B cell (primary cell): ENCODE measurements at regions not wholly inside any gene's neighbourhood (a gene's known extent, or its start where the extent isn't known, plus 50 kb on each side); places are given as distances from the start of the nearest gene placed in this dataset.
A peak's percentile ranks its signal among the peaks of the same experiment; 100 is the strongest.

Source experiments
- ATAC-seq: fragments of 200-7000 bp; cut with Tn5 transposase; one replicate; pipeline ENCODE4 v1.10.0; 2021; ENCODE audit warnings: low read depth, mild to moderate bottlenecking, moderate number of reproducible peaks, moderate library complexity
- CTCF ChIA-PET: fragments of 350-600 bp; sonication (Branson Sonifier 250); formaldehyde crosslinking; loops from one replicate; lab custom pipeline; 2021; ENCODE audit warnings: antibody characterized with exemption, inconsistent platforms; lab: Charles Lee
- POLR2A ChIA-PET: fragments of 350-600 bp; sonication (Branson Sonifier 250); formaldehyde crosslinking; loops from one replicate; lab custom pipeline; 2021; ENCODE audit warnings: antibody characterized with exemption; lab: Charles Lee
- DNase-seq: peaks from one replicate; pipeline ENCODE4 v3.0.0; 2013
- H2AFZ ChIP-seq: 2 replicates; pipeline ENCODE4 v1.6.1; 2012; ENCODE audit warnings: mild to moderate bottlenecking, low read depth, low read length; ENCODE audit not compliant: insufficient read depth, poor library complexity, severe bottlenecking
- H3K27ac ChIP-seq, 2 donors: 1 replicate in 1 of 2; 2 replicates in 1 of 2; pipeline ENCODE4 v1.5.1; 2012 to 2013; ENCODE audit warnings: low read length in 2 of 2, mild to moderate bottlenecking in 2 of 2, moderate library complexity in 1 of 2
- H3K27me3 ChIP-seq, 4 experiments: fragments of 200-600 bp in 1 of 4; sonication (generic) in 1 of 4; replicated peaks in 1 of 4; 1 replicate in 2 of 4; 2 replicates in 2 of 4; pipeline versions ENCODE4 v1.6.1 to v1.7.0; 2013 to 2016; ENCODE audit warnings: low read length in 3 of 4, mild to moderate bottlenecking in 2 of 4, mixed read lengths in 1 of 4, moderate library complexity in 1 of 4; ENCODE audit not compliant: insufficient read depth in 4 of 4, control insufficient read depth in 3 of 4; ENCODE audit errors: control extremely low read depth in 1 of 4
- H3K36me3 ChIP-seq, 2 experiments: replicated peaks in 1 of 2; 1 replicate in 1 of 2; 2 replicates in 1 of 2; pipeline versions ENCODE4 v1.6.1 to v1.7.1; 2013; ENCODE audit warnings: low read length in 1 of 2; ENCODE audit not compliant: insufficient read depth in 2 of 2, control insufficient read depth in 1 of 2; ENCODE audit errors: control extremely low read depth in 1 of 2, extremely low read depth in 1 of 2
- H3K4me1 ChIP-seq, 2 donors: fragments of 200-600 bp in 1 of 2; sonication (generic) in 1 of 2; 1 replicate in 1 of 2; 2 replicates in 1 of 2; pipeline versions ENCODE4 v1.5.1 to v1.6.1; 2013 to 2017; ENCODE audit warnings: low read length in 2 of 2; ENCODE audit not compliant: control insufficient read depth in 2 of 2, insufficient read depth in 2 of 2
- H3K4me2 ChIP-seq: replicated peaks from 2 replicates; pipeline ENCODE3; 2012; ENCODE audit warnings: mild to moderate bottlenecking, low read depth, low read length; ENCODE audit not compliant: poor library complexity, severe bottlenecking
- H3K4me3 ChIP-seq, 5 experiments: fragments of 200-600 bp in 1 of 5; sonication (generic) in 1 of 5; 1 replicate in 3 of 5; 2 replicates in 2 of 5; pipeline versions ENCODE4 v1.5.1 to v1.7.0; 2011 to 2016; ENCODE audit warnings: low read length in 4 of 5, mild to moderate bottlenecking in 4 of 5, low read depth in 2 of 5, control low read depth in 1 of 5, moderate library complexity in 1 of 5; ENCODE audit not compliant: insufficient read depth in 1 of 5; ENCODE audit errors: control extremely low read depth in 1 of 5, extremely low read depth in 1 of 5
- H3K79me2 ChIP-seq: fragments of 200-600 bp; sonication (generic); one replicate; pipeline ENCODE4 v1.6.0; 2016; ENCODE audit warnings: low read length; ENCODE audit not compliant: control insufficient read depth, insufficient read depth
- H3K9ac ChIP-seq: fragments of 200-600 bp; sonication (generic); 2 replicates; pipeline ENCODE4 v1.6.1; 2017; ENCODE audit warnings: mild to moderate bottlenecking, low read length, moderate library complexity
- H3K9me3 ChIP-seq, 3 donors: one replicate each; pipeline versions ENCODE4 v1.6.1 to v1.7.1; 2013; ENCODE audit warnings: low read length in 2 of 3; ENCODE audit not compliant: control insufficient read depth in 2 of 3, insufficient read depth in 1 of 3; ENCODE audit errors: control extremely low read depth in 1 of 3
- H4K20me1 ChIP-seq: 2 replicates; pipeline ENCODE4 v1.6.0; 2012; ENCODE audit warnings: mild to moderate bottlenecking, low read length; ENCODE audit not compliant: insufficient read depth, control insufficient read depth, poor library complexity, severe bottlenecking
- H3K27ac Mint-ChIP-seq: one replicate; pipeline ENCODE4 v1.8.0; 2021; ENCODE audit warnings: mixed read lengths
- H3K27me3 Mint-ChIP-seq: one replicate; pipeline ENCODE4 v1.8.0; 2021; ENCODE audit warnings: mixed read lengths
- H3K4me1 Mint-ChIP-seq: one replicate; pipeline ENCODE4 v1.8.0; 2021; ENCODE audit warnings: mixed read lengths
- H3K4me3 Mint-ChIP-seq: one replicate; pipeline ENCODE4 v1.8.0; 2021; ENCODE audit warnings: mixed read lengths
- H3K9me3 Mint-ChIP-seq: one replicate; pipeline ENCODE4 v1.8.0; 2022; ENCODE audit warnings: mixed read lengths; ENCODE audit not compliant: insufficient read depth
- EZH2 ChIP-seq: IDR thresholded peaks from 2 replicates; pipeline ENCODE4 v1.6.1; 2012; ENCODE audit warnings: borderline replicate concordance, low read depth, mild to moderate bottlenecking, moderate library complexity, low read length; ENCODE audit not compliant: insufficient read depth, poor library complexity, severe bottlenecking
- WGBS: methylation state at CpG from one replicate; pipeline ENCODE4 v1.1.5; 2013; ENCODE audit warnings: missing lambda C conversion rate; ENCODE audit not compliant: insufficient coverage; 5-methylcytosine and 5-hydroxymethylcytosine counted together
- intact Hi-C: fragments of 100-400 bp; cut with micrococcal nuclease; formaldehyde crosslinking; loops from one replicate; pipeline ENCODE4 v1.10.0; 2022
- TF ChIP-seq, protein P1 (sequence below): fragments of 200-600 bp; IDR thresholded peaks from one replicate; pipeline ENCODE4 v1.8.0; 2022; ENCODE audit warnings: antibody characterized with exemption, mild to moderate bottlenecking

DNA sequence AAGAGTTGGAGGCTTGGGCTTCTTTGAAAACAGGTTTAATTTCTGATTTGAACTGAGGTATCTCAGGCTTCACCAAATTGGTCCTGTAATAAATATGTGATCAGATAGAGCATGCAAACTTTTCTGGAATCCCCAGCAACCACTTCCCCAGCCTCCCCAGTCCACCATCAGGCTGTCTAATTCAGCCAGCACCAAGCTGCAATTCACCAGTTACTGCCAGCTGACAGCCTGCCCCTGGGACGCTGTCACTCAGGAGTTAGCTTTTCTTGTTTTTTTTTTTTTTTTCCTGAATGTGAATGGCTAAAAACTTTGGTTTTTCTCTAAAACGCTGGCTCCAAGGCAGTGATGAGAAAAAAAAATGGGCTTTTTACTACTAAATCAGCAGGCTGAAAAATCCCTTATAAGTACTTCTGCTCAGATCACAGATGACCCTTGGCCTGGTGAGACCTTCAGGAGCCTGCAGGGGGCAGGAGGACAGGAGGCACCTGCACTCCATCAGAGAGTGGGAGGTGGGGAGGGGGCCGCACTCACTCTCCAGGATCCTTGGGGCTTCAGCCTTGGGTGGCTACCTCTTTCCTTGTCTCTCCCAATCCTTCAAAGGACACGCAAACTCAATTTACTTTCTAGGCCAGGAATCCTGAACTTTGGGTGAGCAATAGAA, 349.4 kb downstream of the GATA3 start:
- H3K27ac Mint-ChIP-seq, result no peak overlapping the region
- intact Hi-C loops, result no loop called here
- H4K20me1 ChIP-seq, result no peaks in the 10 kb centered on the region
- ChIA-PET CTCF (no interaction called here), POLR2A (no interaction called here)
- DNase-seq (no peak), ATAC-seq (no peak)
- H3K79me2 ChIP-seq, result no peaks in the 10 kb centered on the region
- peaks cover 13% of the 10 kb centered on the region for H3K4me1 Mint-ChIP-seq
- H3K27ac ChIP-seq, result no peak overlapping the region
- H3K9me3 Mint-ChIP-seq, result no peaks in the 10 kb centered on the region
- no peaks in the 10 kb centered on the region for H3K27me3 Mint-ChIP-seq
- TF ChIP-seq, protein P1, sequence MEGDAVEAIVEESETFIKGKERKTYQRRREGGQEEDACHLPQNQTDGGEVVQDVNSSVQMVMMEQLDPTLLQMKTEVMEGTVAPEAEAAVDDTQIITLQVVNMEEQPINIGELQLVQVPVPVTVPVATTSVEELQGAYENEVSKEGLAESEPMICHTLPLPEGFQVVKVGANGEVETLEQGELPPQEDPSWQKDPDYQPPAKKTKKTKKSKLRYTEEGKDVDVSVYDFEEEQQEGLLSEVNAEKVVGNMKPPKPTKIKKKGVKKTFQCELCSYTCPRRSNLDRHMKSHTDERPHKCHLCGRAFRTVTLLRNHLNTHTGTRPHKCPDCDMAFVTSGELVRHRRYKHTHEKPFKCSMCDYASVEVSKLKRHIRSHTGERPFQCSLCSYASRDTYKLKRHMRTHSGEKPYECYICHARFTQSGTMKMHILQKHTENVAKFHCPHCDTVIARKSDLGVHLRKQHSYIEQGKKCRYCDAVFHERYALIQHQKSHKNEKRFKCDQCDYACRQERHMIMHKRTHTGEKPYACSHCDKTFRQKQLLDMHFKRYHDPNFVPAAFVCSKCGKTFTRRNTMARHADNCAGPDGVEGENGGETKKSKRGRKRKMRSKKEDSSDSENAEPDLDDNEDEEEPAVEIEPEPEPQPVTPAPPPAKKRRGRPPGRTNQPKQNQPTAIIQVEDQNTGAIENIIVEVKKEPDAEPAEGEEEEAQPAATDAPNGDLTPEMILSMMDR, result no peak
- TF ChIP-seq EZH2, result no peak
- H3K27me3 ChIP-seq, result no peaks in the 10 kb centered on the region
- peak overlapping the region; percentile 28 for H2AFZ ChIP-seq
- H3K4me2 ChIP-seq, result peak overlapping the region; percentile 51
- no peaks in the 10 kb centered on the region for H3K36me3 ChIP-seq
- no peak overlapping the region for H3K4me3 Mint-ChIP-seq
- H3K9ac ChIP-seq, result peak overlapping the region; percentile 35
- WGBS, result no CpG with 5 or more reads among the region's 4 CpGs
- H3K4me1 ChIP-seq, result peaks cover 10 to 14% of the 10 kb centered on the region in 2 donors
- no peaks in the 10 kb centered on the region for H3K9me3 ChIP-seq
- H3K4me3 ChIP-seq, result no peak overlapping the region

DNA sequence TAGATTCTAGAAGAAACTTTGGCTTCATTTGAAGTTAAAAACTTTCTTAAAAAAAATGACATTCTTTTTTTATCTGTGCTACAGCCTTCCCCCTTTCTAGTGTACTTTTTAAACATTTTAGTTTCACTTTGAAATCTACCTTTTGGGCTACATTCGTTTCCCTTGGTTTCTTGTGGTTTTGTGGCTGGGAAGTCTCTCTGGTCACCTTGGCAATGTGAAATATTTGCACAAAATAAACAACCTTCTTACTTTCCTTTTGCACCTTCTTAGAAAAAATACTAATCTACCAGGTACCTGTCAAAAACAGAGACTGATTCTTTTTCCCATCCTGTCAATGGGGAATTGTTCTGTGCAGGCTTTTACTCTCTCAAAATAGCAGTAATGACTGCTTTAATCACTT, 350.2 kb downstream of the GATA3 start:
- Histone ChIP-seq H3K79me2 (no peaks in the 10 kb centered on the region), H3K4me3 (no peak overlapping the region), H3K36me3 (no peaks in the 10 kb centered on the region), H3K4me2 (peak overlapping the region; percentile 51), H3K27me3 (no peaks in the 10 kb centered on the region), H3K27ac (peak overlapping the region in 1 of 2 donors; percentile 40), H3K9ac (peak overlapping the region; percentile 35), H2AFZ (peak overlapping the region; percentile 28), H3K9me3 (no peaks in the 10 kb centered on the region), H4K20me1 (no peaks in the 10 kb centered on the region), H3K4me1 (peaks cover 10 to 14% of the 10 kb centered on the region in 2 donors)
- peak; percentile 16 for DNase-seq
- H3K27me3 Mint-ChIP-seq, result no peaks in the 10 kb centered on the region
- WGBS, result no CpG with 5 or more reads among the region's 1 CpG
- H3K27ac Mint-ChIP-seq, result no peak overlapping the region
- intact Hi-C loops, result no loop called here
- ChIA-PET CTCF (no interaction called here), POLR2A (no interaction called here)
- no peaks in the 10 kb centered on the region for H3K9me3 Mint-ChIP-seq
- no peak for TF ChIP-seq EZH2
- TF ChIP-seq, protein P1, result no peak
- H3K4me1 Mint-ChIP-seq, result peaks cover 13% of the 10 kb centered on the region
- ATAC-seq, result no peak
- H3K4me3 Mint-ChIP-seq, result peak overlapping the region; percentile 59
